Stomach (tissue), 8 donors: ENCODE measurements at regions not wholly inside any gene's neighbourhood (a gene's known extent, or its start where the extent isn't known, plus 50 kb on each side); places are given as distances from the start of the nearest gene placed in this dataset.
A peak's percentile ranks its signal among the peaks of the same experiment; 100 is the strongest.

Experiments
- DNase-seq, 2 donors: peaks; one replicate each; pipeline versions ENCODE4 v3.0.0 to v3.0.0-alpha.2; 2013 to 2019
- H3K27ac ChIP-seq, 5 donors: fragments of 200-600 bp in 4 of 5; sonication (generic) in 4 of 5; one replicate each; pipeline ENCODE4 v1.5.1; 2013 to 2019; ENCODE audit warnings: mild to moderate bottlenecking in 1 of 5, moderate library complexity in 1 of 5
- H3K27me3 ChIP-seq, 3 donors: fragments of 200-600 bp; sonication (generic); one replicate each; pipeline ENCODE4 v1.5.1; 2017 to 2019; ENCODE audit warnings: mixed run types in 1 of 3
- H3K36me3 ChIP-seq, 4 donors: fragments of 200-600 bp; sonication (generic); 1 replicate in 3 of 4; 2 replicates in 1 of 4; pipeline ENCODE4 v1.5.1; 2016 to 2019
- H3K4me1 ChIP-seq, 4 donors: fragments of 200-600 bp; sonication (generic); one replicate each; pipeline ENCODE4 v1.5.1; 2016 to 2019
- H3K4me3 ChIP-seq, 4 donors: fragments of 200-600 bp; sonication (generic) in 3 of 4; one replicate each; pipeline ENCODE4 v1.5.1; 2016 to 2019; ENCODE audit warnings: mild to moderate bottlenecking in 1 of 4
- H3K9me3 ChIP-seq, 4 donors: fragments of 200-600 bp; sonication (generic); one replicate each; pipeline ENCODE4 v1.5.1; 2016 to 2019
- CTCF ChIP-seq, 7 experiments: fragments of 450-650 bp in 4 of 7; fragments of 200-600 bp in 3 of 7; sonication (generic) in 3 of 7; IDR thresholded peaks; one replicate each; pipeline ENCODE4 v1.5.1; 2016 to 2019; ENCODE audit warnings: antibody characterized with exemption in 7 of 7, control low read depth in 2 of 7, mild to moderate bottlenecking in 1 of 7
- EP300 ChIP-seq: sonication (generic); formaldehyde crosslinking; IDR thresholded peaks from one replicate; pipeline ENCODE4 v1.6.1; 2017; ENCODE audit warnings: antibody characterized with exemption
- POLR2A ChIP-seq, 4 donors: fragments of 450-650 bp; IDR thresholded peaks; one replicate each; pipeline ENCODE4 v1.6.1; 2016; ENCODE audit warnings: antibody characterized with exemption in 4 of 4, control low read depth in 2 of 4, mild to moderate bottlenecking in 1 of 4, moderate library complexity in 1 of 4
- POLR2AphosphoS5 ChIP-seq, 3 donors: sonication (generic); formaldehyde crosslinking; IDR thresholded peaks; one replicate each; pipeline ENCODE4 v1.6.1; 2016; ENCODE audit warnings: antibody characterized with exemption in 3 of 3
- WGBS, 5 donors: extraction: QIAGEN DNeasy Blood & Tissue Kit in 3 of 5; methylation state at CpG; one replicate each; pipeline versions ENCODE4 v1.1.5 to v1.1.7; 2013 to 2018; 5-methylcytosine and 5-hydroxymethylcytosine counted together
- intact Hi-C: fragments of 100-400 bp; cut with DNase I; formaldehyde crosslinking; loops from one replicate; pipeline ENCODE4 v1.15.1; 2023; ENCODE audit warnings: low total_unique reads
- donor health status: healthy with polysubstance abuse.
- donor health status: Bipolar disorder and iron deficiency.
- donor health status: healthy.

- DNase-seq = no peak
- H3K9me3 ChIP-seq = peaks cover 0 to 17% (median 7%) of the 10 kb centered on the region in 4 donors
- TF ChIP-seq POLR2A (IDR thresholded peaks at IDR 0.05) = no peak
- intact Hi-C loops = no loop called here
- peaks cover 0 to 5% (median 0%) of the 10 kb centered on the region in 4 donors for H3K4me1 ChIP-seq
- no peak overlapping the region for H3K4me3 ChIP-seq
- no peaks in the 10 kb centered on the region for H3K36me3 ChIP-seq
- no peak overlapping the region for H3K27ac ChIP-seq
- WGBS, 5 donors = 82 to 96% (median 92%) methylated on average over 1 of the region's 1 CpG
- no peaks in the 10 kb centered on the region for H3K27me3 ChIP-seq
These were observed 310.1 kb upstream of the ADGRL2 start for GRCh38 chr1:81490614-81491013.

GRCh38 chr1:81489372-81489934, 311.3 kb upstream of the ADGRL2 start:
- Histone ChIP-seq H3K9me3 (peaks cover 0 to 17% (median 7%) of the 10 kb centered on the region in 4 donors), H3K36me3 (no peaks in the 10 kb centered on the region), H3K27me3 (no peaks in the 10 kb centered on the region), H3K4me1 (peaks cover 0 to 5% (median 0%) of the 10 kb centered on the region in 4 donors), H3K27ac (no peak overlapping the region), H3K4me3 (no peak overlapping the region)
- DNase-seq = no peak
- intact Hi-C loops = no loop called here
- WGBS, 5 donors = 95 to 100% (median 98%) methylated on average over 1 of the region's 1 CpG
- TF ChIP-seq CTCF (IDR thresholded peaks at IDR 0.05) = no peak
- TF ChIP-seq POLR2A (IDR thresholded peaks at IDR 0.05) = no peak
- no peak for TF ChIP-seq POLR2AphosphoS5 (IDR thresholded peaks at IDR 0.05)
- no peak for TF ChIP-seq EP300

- intact Hi-C loops = no loop called here
- Histone ChIP-seq H3K4me1 (peaks cover 0 to 4% (median under 1%) of the 10 kb centered on the region in 4 donors), H3K9me3 (peaks cover 0 to 10% (median 3%) of the 10 kb centered on the region in 4 donors), H3K27me3 (no peaks in the 10 kb centered on the region), H3K4me3 (no peak overlapping the region), H3K36me3 (no peaks in the 10 kb centered on the region), H3K27ac (no peak overlapping the region)
- WGBS, 5 donors = 18 to 59% (median 24%) methylated on average over 2 of the region's 2 CpGs
- TF ChIP-seq EP300 (no peak), CTCF (IDR thresholded peaks at IDR 0.05) (no peak)
- DNase-seq = peak in 1 of 2 donors; percentile 16
These were observed 316.4 kb upstream of the ADGRL2 start for GRCh38 chr1:81484284-81484683.

GRCh38 chr1:81478219-81478618, 322.5 kb upstream of the ADGRL2 start:
- peak; percentile 38 to 49 for DNase-seq
- Histone ChIP-seq H3K4me1 (peaks cover 0 to 19% (median 15%) of the 10 kb centered on the region in 4 donors), H3K27me3 (no peaks in the 10 kb centered on the region), H3K36me3 (no peaks in the 10 kb centered on the region), H3K9me3 (no peaks in the 10 kb centered on the region), H3K4me3 (peak overlapping the region; percentile 22 to 24 (median 24)), H3K27ac (peak overlapping the region in 2 of 5 donors; percentile 7 to 54)
- no peak for TF ChIP-seq POLR2A (IDR thresholded peaks at IDR 0.05)
- TF ChIP-seq POLR2AphosphoS5 (IDR thresholded peaks at IDR 0.05) = no peak
- TF ChIP-seq EP300 = no peak
- no peak for TF ChIP-seq CTCF (IDR thresholded peaks at IDR 0.05)
- WGBS, 5 donors = 7 to 29% (median 17%) methylated on average over 7 of the region's 7 CpGs
- intact Hi-C loops = no loop called here

GRCh38 chr1:81477710-81478109, 323.0 kb upstream of the ADGRL2 start:
- TF ChIP-seq CTCF (IDR thresholded peaks at IDR 0.05) (no peak), POLR2A (IDR thresholded peaks at IDR 0.05) (no peak), POLR2AphosphoS5 (IDR thresholded peaks at IDR 0.05) (no peak), EP300 (no peak)
- WGBS, 5 donors = 33 to 42% (median 40%) methylated on average over 5 of the region's 5 CpGs
- Histone ChIP-seq H3K4me3 (peak overlapping the region; percentile 22 to 24 (median 24)), H3K36me3 (no peaks in the 10 kb centered on the region), H3K9me3 (no peaks in the 10 kb centered on the region), H3K27me3 (no peaks in the 10 kb centered on the region), H3K4me1 (peaks cover 0 to 19% (median 15%) of the 10 kb centered on the region in 4 donors), H3K27ac (peak overlapping the region in 1 of 5 donors; percentile 54)
- DNase-seq = peak in 1 of 2 donors; percentile 35
- intact Hi-C loops = no loop called here
